Endothelial cell of hepatic sinusoid (primary cell): ENCODE measurements at regions not wholly inside any gene's neighbourhood (a gene's known extent, or its start where the extent isn't known, plus 50 kb on each side); places are given as distances from the start of the nearest gene placed in this dataset.

Experiments used
- in situ Hi-C: cut with HindIII; loops from 2 replicates; pipeline ENCODE4 v1.10.0; 2017; ENCODE audit warnings: low sequenced_read_pairs

DNA sequence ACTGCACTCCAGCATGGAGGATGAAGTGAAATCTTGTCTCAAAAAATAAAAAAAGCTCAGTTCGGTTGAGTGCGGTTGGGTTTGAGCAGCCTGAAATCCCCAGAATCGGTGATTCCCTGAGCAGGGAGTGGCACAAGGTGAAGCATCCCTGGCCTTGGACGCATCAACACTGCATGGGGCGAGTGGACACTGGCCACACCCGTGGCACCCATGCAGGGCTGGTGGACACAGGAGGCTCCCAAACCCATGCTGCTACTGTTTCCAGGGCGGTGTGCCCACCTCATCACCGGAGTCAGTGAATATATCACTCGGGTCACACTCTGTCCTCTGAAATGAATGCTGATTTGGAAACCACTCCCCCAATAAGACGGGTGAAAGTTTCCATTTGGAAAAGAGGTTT, 53.4 kb upstream of the ACTRT2 start:
- in situ Hi-C loops = no loop called here

- in situ Hi-C loops = no loop called here
These were observed 52.8 kb upstream of the ACTRT2 start for GRCh38 chr1:2968471-2968881.

GRCh38 chr1:2969011-2969844, 52.0 kb upstream of the ACTRT2 start:
- in situ Hi-C loops = no loop called here

DNA sequence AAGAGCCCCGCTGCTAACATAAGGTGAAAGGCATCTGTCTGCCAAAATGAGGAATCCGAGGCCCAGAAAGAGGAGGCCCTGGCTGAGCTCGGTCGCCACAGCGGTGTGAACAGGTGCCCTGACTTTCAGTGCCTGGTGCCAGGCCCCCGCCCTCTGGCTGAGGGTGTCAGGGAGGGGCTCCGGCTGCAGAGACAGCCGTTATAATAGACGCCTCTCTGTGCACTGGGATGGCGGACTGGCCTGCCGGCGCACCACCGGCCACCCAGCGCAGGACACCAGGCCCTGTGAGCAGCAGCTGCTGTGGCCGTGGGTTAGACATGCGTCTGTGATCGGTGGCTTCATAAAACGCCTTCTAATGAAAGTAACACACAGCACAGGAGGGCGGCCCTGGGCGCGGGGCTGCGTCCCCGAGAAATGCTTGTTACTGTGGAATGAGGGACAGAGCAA, 51.4 kb upstream of the ACTRT2 start:
- in situ Hi-C loops = no loop called here

DNA sequence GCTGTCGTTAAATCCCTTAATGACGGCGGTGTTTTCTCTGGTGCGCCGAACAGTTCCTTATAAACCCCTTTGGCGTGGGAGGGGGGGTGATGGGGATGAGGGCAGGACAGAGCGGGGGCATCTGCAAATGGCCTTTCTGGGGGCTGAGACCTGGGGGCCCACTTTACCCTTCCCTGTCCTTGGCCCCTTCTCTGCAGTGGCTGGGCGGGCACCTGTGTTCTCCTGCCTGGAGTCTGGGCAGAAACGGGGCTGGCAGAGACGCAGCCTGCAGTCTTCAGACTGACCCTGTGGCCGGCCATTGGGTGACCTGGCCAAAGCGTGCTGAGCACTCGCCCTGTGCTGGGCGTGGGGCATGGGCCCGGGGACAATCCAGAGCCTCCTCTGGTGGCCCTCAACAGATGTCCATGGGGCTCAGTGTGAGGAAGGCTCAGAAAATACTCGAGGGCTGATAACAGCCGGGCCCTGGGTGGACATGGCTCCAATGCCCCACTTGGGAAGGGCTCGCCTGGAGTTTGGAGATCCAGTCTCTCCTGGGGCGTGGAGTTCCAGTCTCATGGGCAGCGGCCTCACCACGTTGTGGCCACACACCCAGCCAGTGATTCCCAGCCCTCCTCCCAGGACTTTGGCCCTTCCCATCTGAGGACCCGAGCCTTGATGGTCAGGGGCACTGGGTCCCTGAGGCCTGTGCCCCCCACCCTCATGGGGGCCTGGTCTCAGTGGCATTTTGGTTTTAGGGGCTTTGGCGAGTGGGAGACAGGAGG, 50.8 kb upstream of the ACTRT2 start:
- in situ Hi-C loops = no loop called here

GRCh38 chr1:2971101-2971501, 50.2 kb upstream of the ACTRT2 start:
- in situ Hi-C loops = no loop called here
